ENCODE measurements at regions not wholly inside any gene's neighbourhood (a gene's known extent, or its start where the extent isn't known, plus 50 kb on each side); places are given as distances from the start of the nearest gene placed in this dataset.
A peak's percentile ranks its signal among the peaks of the same experiment; 100 is the strongest.

GRCh38 chr13:61950828-61951227 is 535.2 kb upstream of the PCDH20 start:
- H3K36me3 ChIP-seq (ENCODE audit: insufficient read depth, low read length): no peaks in the 10 kb centered on the region
- H3K9me3 ChIP-seq (ENCODE audit: insufficient read depth, low read depth, low read length): no peaks in the 10 kb centered on the region
- no peaks in the 10 kb centered on the region for H3K9me2 ChIP-seq (replicated peaks; ENCODE audit: low read depth, low read length)
- no peak overlapping the region for H3K9ac ChIP-seq (ENCODE audit: low read depth, low read length, poor library complexity, severe bottlenecking)
- no peaks in the 10 kb centered on the region for H3K27me3 ChIP-seq (ENCODE audit: insufficient read depth, low read length, poor library complexity, severe bottlenecking)
- H3K79me2 ChIP-seq (ENCODE audit: insufficient read depth, low read length): no peaks in the 10 kb centered on the region
- TF ChIP-seq EZH2phosphoT487 (IDR thresholded peaks at IDR 0.05; ENCODE audit: borderline replicate concordance): no peak
- TF ChIP-seq CTCF (conservative IDR thresholded peaks at IDR 0.05; ENCODE audit: low read length): no peak
- peaks cover 8% of the 10 kb centered on the region for H3K4me1 ChIP-seq (ENCODE audit: insufficient read depth, low read length, poor library complexity, severe bottlenecking)
- no peak overlapping the region for H3K4me3 ChIP-seq (ENCODE audit: low read length, poor library complexity, severe bottlenecking)
- no peaks in the 10 kb centered on the region for H3F3A ChIP-seq (ENCODE audit: low read depth)
- H4K20me1 ChIP-seq (ENCODE audit: insufficient read depth, low read length, poor library complexity, severe bottlenecking): no peaks in the 10 kb centered on the region
- no peak overlapping the region for H3K4me2 ChIP-seq (ENCODE audit: low read depth, low read length, poor library complexity, severe bottlenecking)
- H2AFZ ChIP-seq (ENCODE audit: low read length): no peak overlapping the region

- Histone ChIP-seq H3K9ac (ENCODE audit: low read depth, low read length, poor library complexity, severe bottlenecking) (no peak overlapping the region), H3K4me1 (ENCODE audit: insufficient read depth, low read length, poor library complexity, severe bottlenecking) (peaks cover 6% of the 10 kb centered on the region), H3K79me2 (ENCODE audit: insufficient read depth, low read length) (no peaks in the 10 kb centered on the region), H3K36me3 (ENCODE audit: insufficient read depth, low read length) (no peaks in the 10 kb centered on the region), H3K27me3 (ENCODE audit: insufficient read depth, low read length, poor library complexity, severe bottlenecking) (no peaks in the 10 kb centered on the region), H3K9me2 (replicated peaks; ENCODE audit: low read depth, low read length) (no peaks in the 10 kb centered on the region), H3K4me2 (ENCODE audit: low read depth, low read length, poor library complexity, severe bottlenecking) (no peak overlapping the region), H4K20me1 (ENCODE audit: insufficient read depth, low read length, poor library complexity, severe bottlenecking) (no peaks in the 10 kb centered on the region), H3F3A (ENCODE audit: low read depth) (no peaks in the 10 kb centered on the region), H3K9me3 (ENCODE audit: insufficient read depth, low read depth, low read length) (no peaks in the 10 kb centered on the region), H3K4me3 (ENCODE audit: low read length, poor library complexity, severe bottlenecking) (no peak overlapping the region), H2AFZ (ENCODE audit: low read length) (no peak overlapping the region)
- TF ChIP-seq CTCF (conservative IDR thresholded peaks at IDR 0.05; ENCODE audit: low read length): no peak
- no peak for TF ChIP-seq EZH2phosphoT487 (IDR thresholded peaks at IDR 0.05; ENCODE audit: borderline replicate concordance)
These were observed 528.8 kb upstream of the PCDH20 start for GRCh38 chr13:61944329-61944929.

- no peak overlapping the region for H3K4me2 ChIP-seq (ENCODE audit: low read depth, low read length, poor library complexity, severe bottlenecking)
- no peaks in the 10 kb centered on the region for H4K20me1 ChIP-seq (ENCODE audit: insufficient read depth, low read length, poor library complexity, severe bottlenecking)
- no peak overlapping the region for H3K4me3 ChIP-seq (ENCODE audit: low read length, poor library complexity, severe bottlenecking)
- no peaks in the 10 kb centered on the region for H3K27me3 ChIP-seq (ENCODE audit: insufficient read depth, low read length, poor library complexity, severe bottlenecking)
- H2AFZ ChIP-seq (ENCODE audit: low read length): 0 out of 2 replicates have a peak overlapping the region, but pooled peaks have one; percentile 13
- H3K9me3 ChIP-seq (ENCODE audit: insufficient read depth, low read depth, low read length): no peaks in the 10 kb centered on the region
- no peaks in the 10 kb centered on the region for H3F3A ChIP-seq (ENCODE audit: low read depth)
- peaks cover 13% of the 10 kb centered on the region for H3K4me1 ChIP-seq (ENCODE audit: insufficient read depth, low read length, poor library complexity, severe bottlenecking)
- H3K9me2 ChIP-seq (replicated peaks; ENCODE audit: low read depth, low read length): no peaks in the 10 kb centered on the region
- no peaks in the 10 kb centered on the region for H3K79me2 ChIP-seq (ENCODE audit: insufficient read depth, low read length)
- no peaks in the 10 kb centered on the region for H3K36me3 ChIP-seq (ENCODE audit: insufficient read depth, low read length)
- TF ChIP-seq EZH2phosphoT487 (IDR thresholded peaks at IDR 0.05; ENCODE audit: borderline replicate concordance) (no peak), CTCF (conservative IDR thresholded peaks at IDR 0.05; ENCODE audit: low read length) (no peak)
- H3K9ac ChIP-seq (ENCODE audit: low read depth, low read length, poor library complexity, severe bottlenecking): no peak overlapping the region
These were observed 520.1 kb upstream of the PCDH20 start for GRCh38 chr13:61935710-61936109.

Data from Loucy (cell line).